ENCODE measurements at regions not wholly inside any gene's neighbourhood (a gene's known extent, or its start where the extent isn't known, plus 50 kb on each side); places are given as distances from the start of the nearest gene placed in this dataset.

- Histone ChIP-seq H3K27ac (ENCODE audit: low read length) (no peak overlapping the region), H3K36me3 (replicated peaks; ENCODE audit: insufficient read depth, low read length) (no peaks in the 10 kb centered on the region), H3K9me3 (replicated peaks; ENCODE audit: insufficient read depth, low read length) (no peaks in the 10 kb centered on the region), H3F3A (ENCODE audit: insufficient read depth, low read length) (no peaks in the 10 kb centered on the region), H2AFZ (ENCODE audit: low read length) (no peak overlapping the region), H3K4me2 (ENCODE audit: low read depth, low read length) (no peak overlapping the region), H3K27me3 (replicated peaks; ENCODE audit: insufficient read depth, low read length) (no peaks in the 10 kb centered on the region), H3K9ac (ENCODE audit: low read length) (no peak overlapping the region), H3K9me2 (replicated peaks; ENCODE audit: insufficient read depth, low read length) (no peaks in the 10 kb centered on the region), H3K4me3 (ENCODE audit: low read length) (no peak overlapping the region), H3K4me1 (ENCODE audit: low read length) (no peaks in the 10 kb centered on the region), H3K79me2 (ENCODE audit: low read length) (no peaks in the 10 kb centered on the region), H4K20me1 (ENCODE audit: insufficient read depth, low read length) (no peaks in the 10 kb centered on the region)
- no peak for TF ChIP-seq EZH2phosphoT487 (IDR thresholded peaks at IDR 0.05; ENCODE audit: low read length)
- no peak for TF ChIP-seq EZH2 (optimal IDR thresholded peaks at IDR 0.05; ENCODE audit: low read depth, low read length)
- no peak for TF ChIP-seq CTCF (IDR thresholded peaks at IDR 0.05; ENCODE audit: low read length)
- no peak for DNase-seq
Observed at GRCh38 chr3:152139651-152140050, 129.1 kb upstream of the MBNL1 start.

- DNase-seq: no peak
- no peak for TF ChIP-seq EZH2 (optimal IDR thresholded peaks at IDR 0.05; ENCODE audit: low read depth, low read length)
- no peak for TF ChIP-seq EZH2phosphoT487 (IDR thresholded peaks at IDR 0.05; ENCODE audit: low read length)
- no peak for TF ChIP-seq CTCF (IDR thresholded peaks at IDR 0.05; ENCODE audit: low read length)
- Histone ChIP-seq H3F3A (ENCODE audit: insufficient read depth, low read length) (no peaks in the 10 kb centered on the region), H4K20me1 (ENCODE audit: insufficient read depth, low read length) (no peaks in the 10 kb centered on the region), H3K27me3 (replicated peaks; ENCODE audit: insufficient read depth, low read length) (no peaks in the 10 kb centered on the region), H3K79me2 (ENCODE audit: low read length) (no peaks in the 10 kb centered on the region), H3K9me3 (replicated peaks; ENCODE audit: insufficient read depth, low read length) (no peaks in the 10 kb centered on the region), H2AFZ (ENCODE audit: low read length) (no peak overlapping the region), H3K4me3 (ENCODE audit: low read length) (no peak overlapping the region), H3K36me3 (replicated peaks; ENCODE audit: insufficient read depth, low read length) (no peaks in the 10 kb centered on the region), H3K9ac (ENCODE audit: low read length) (no peak overlapping the region), H3K4me1 (ENCODE audit: low read length) (no peaks in the 10 kb centered on the region), H3K27ac (ENCODE audit: low read length) (no peak overlapping the region), H3K4me2 (ENCODE audit: low read depth, low read length) (no peak overlapping the region), H3K9me2 (replicated peaks; ENCODE audit: insufficient read depth, low read length) (no peaks in the 10 kb centered on the region)
Observed at GRCh38 chr3:152146461-152146860, 122.3 kb upstream of the MBNL1 start.

DNA sequence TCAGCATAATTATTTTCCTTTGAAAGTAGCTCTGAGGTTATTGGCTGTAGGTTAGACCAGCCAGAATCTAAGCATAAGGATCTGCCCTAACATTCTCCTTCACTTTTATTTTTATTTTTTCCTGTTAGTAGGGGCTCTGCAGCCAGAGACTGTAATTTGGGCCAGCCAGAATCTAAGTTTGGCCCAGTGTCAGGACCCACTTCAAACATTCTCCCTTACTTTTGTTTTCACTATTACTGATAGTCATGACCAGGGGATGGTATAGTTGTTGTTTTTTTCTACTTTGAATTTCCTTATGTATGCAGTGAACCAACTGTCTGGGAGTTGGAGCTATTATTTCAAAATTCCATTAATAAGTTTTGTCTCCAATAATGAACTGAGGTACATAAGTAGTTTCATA lies 121.0 kb upstream of the MBNL1 start:
- Histone ChIP-seq H2AFZ (ENCODE audit: low read length) (no peak overlapping the region), H3K36me3 (replicated peaks; ENCODE audit: insufficient read depth, low read length) (no peaks in the 10 kb centered on the region), H3K4me2 (ENCODE audit: low read depth, low read length) (no peak overlapping the region), H3K79me2 (ENCODE audit: low read length) (no peaks in the 10 kb centered on the region), H3F3A (ENCODE audit: insufficient read depth, low read length) (no peaks in the 10 kb centered on the region), H3K27me3 (replicated peaks; ENCODE audit: insufficient read depth, low read length) (no peaks in the 10 kb centered on the region), H3K9me3 (replicated peaks; ENCODE audit: insufficient read depth, low read length) (no peaks in the 10 kb centered on the region), H3K9ac (ENCODE audit: low read length) (no peak overlapping the region), H4K20me1 (ENCODE audit: insufficient read depth, low read length) (no peaks in the 10 kb centered on the region), H3K9me2 (replicated peaks; ENCODE audit: insufficient read depth, low read length) (no peaks in the 10 kb centered on the region), H3K4me1 (ENCODE audit: low read length) (no peaks in the 10 kb centered on the region), H3K27ac (ENCODE audit: low read length) (no peak overlapping the region), H3K4me3 (ENCODE audit: low read length) (no peak overlapping the region)
- TF ChIP-seq EZH2 (optimal IDR thresholded peaks at IDR 0.05; ENCODE audit: low read depth, low read length) (no peak), EZH2phosphoT487 (IDR thresholded peaks at IDR 0.05; ENCODE audit: low read length) (no peak), CTCF (IDR thresholded peaks at IDR 0.05; ENCODE audit: low read length) (no peak)
- no peak for DNase-seq

Measured in MM.1S (cell line).